Loucy (cell line): ENCODE measurements at regions not wholly inside any gene's neighbourhood (a gene's known extent, or its start where the extent isn't known, plus 50 kb on each side); places are given as distances from the start of the nearest gene placed in this dataset.

ENCODE experiments used
- H2AFZ ChIP-seq: fragments of 200-600 bp; sonication (generic); 2 replicates; pipeline ENCODE4 v1.6.0; 2016; ENCODE audit warnings: antibody characterized with exemption, mild to moderate bottlenecking, low read length, moderate library complexity
- H3F3A ChIP-seq: fragments of 200-600 bp; 2 replicates; pipeline ENCODE4 v1.6.0; 2016; ENCODE audit warnings: antibody characterized with exemption, low read depth, mild to moderate bottlenecking
- H3K27me3 ChIP-seq: fragments of 200-600 bp; sonication (generic); 2 replicates; pipeline ENCODE4 v1.6.1; 2014; ENCODE audit warnings: low read length, mild to moderate bottlenecking; ENCODE audit not compliant: insufficient read depth, poor library complexity, severe bottlenecking
- H3K36me3 ChIP-seq: fragments of 200-600 bp; sonication (generic); 2 replicates; pipeline ENCODE4 v1.6.1; 2016; ENCODE audit warnings: low read length; ENCODE audit not compliant: insufficient read depth
- H3K4me1 ChIP-seq: fragments of 200-600 bp; sonication (generic); 2 replicates; pipeline ENCODE4 v1.5.1; 2014; ENCODE audit warnings: low read length, mild to moderate bottlenecking; ENCODE audit not compliant: insufficient read depth, poor library complexity, severe bottlenecking
- H3K4me2 ChIP-seq: fragments of 200-600 bp; sonication (generic); 2 replicates; pipeline ENCODE4 v1.6.0; 2014; ENCODE audit warnings: antibody characterized with exemption, low read length, low read depth, mild to moderate bottlenecking; ENCODE audit not compliant: poor library complexity, severe bottlenecking
- H3K4me3 ChIP-seq: fragments of 200-600 bp; sonication (generic); 2 replicates; pipeline ENCODE4 v1.5.1; 2014; ENCODE audit warnings: low read length, mild to moderate bottlenecking, mixed read lengths; ENCODE audit not compliant: poor library complexity, severe bottlenecking
- H3K79me2 ChIP-seq: fragments of 200-600 bp; sonication (generic); 2 replicates; pipeline ENCODE4 v1.6.1; 2014; ENCODE audit warnings: low read length; ENCODE audit not compliant: insufficient read depth
- H3K9ac ChIP-seq: fragments of 200-600 bp; sonication (generic); 2 replicates; pipeline ENCODE4 v1.6.0; 2014; ENCODE audit warnings: mild to moderate bottlenecking, low read depth, low read length, moderate library complexity; ENCODE audit not compliant: poor library complexity, severe bottlenecking
- H3K9me2 ChIP-seq: fragments of 200-600 bp; sonication (generic); replicated peaks from 2 replicates; pipeline ENCODE4 v1.6.1; 2016; ENCODE audit warnings: low read depth, low read length, mixed read lengths
- H3K9me3 ChIP-seq: fragments of 200-600 bp; sonication (generic); 2 replicates; pipeline ENCODE4 v1.6.1; 2014; ENCODE audit warnings: mild to moderate bottlenecking, antibody characterized with exemption, low read length, low read depth; ENCODE audit not compliant: insufficient read depth
- H4K20me1 ChIP-seq: fragments of 200-600 bp; sonication (generic); 2 replicates; pipeline ENCODE4 v1.6.0; 2014; ENCODE audit warnings: antibody characterized with exemption, low read length, mild to moderate bottlenecking; ENCODE audit not compliant: insufficient read depth, poor library complexity, severe bottlenecking
- CTCF ChIP-seq: fragments of 200-600 bp; sonication (generic); conservative IDR thresholded peaks from 2 replicates; pipeline ENCODE4 v1.5.1; 2014; ENCODE audit warnings: mild to moderate bottlenecking, antibody characterized with exemption, low read length
- EZH2phosphoT487 ChIP-seq: fragments of 200-600 bp; IDR thresholded peaks from 2 replicates; pipeline ENCODE4 v1.6.1; 2018; ENCODE audit warnings: antibody characterized with exemption, mild to moderate bottlenecking, moderate library complexity, borderline replicate concordance

- Histone ChIP-seq H3K9me2 (no peaks in the 10 kb centered on the region), H3K4me3 (no peak overlapping the region), H3K79me2 (no peaks in the 10 kb centered on the region), H3K4me2 (no peak overlapping the region), H3K9me3 (no peaks in the 10 kb centered on the region), H3K4me1 (no peaks in the 10 kb centered on the region), H3K27me3 (no peaks in the 10 kb centered on the region), H3K36me3 (no peaks in the 10 kb centered on the region), H3F3A (no peaks in the 10 kb centered on the region), H3K9ac (no peak overlapping the region), H4K20me1 (no peaks in the 10 kb centered on the region), H2AFZ (no peak overlapping the region)
- TF ChIP-seq EZH2phosphoT487 (no peak), CTCF (no peak)
Observed at GRCh38 chr18:39604836-39605235, 2039.2 kb upstream of the CELF4 start.

- Histone ChIP-seq H3K4me3 (no peak overlapping the region), H3F3A (no peaks in the 10 kb centered on the region), H3K4me2 (no peak overlapping the region), H3K36me3 (no peaks in the 10 kb centered on the region), H3K9ac (no peak overlapping the region), H3K27me3 (no peaks in the 10 kb centered on the region), H4K20me1 (no peaks in the 10 kb centered on the region), H3K9me2 (no peaks in the 10 kb centered on the region), H3K4me1 (peaks cover 12% of the 10 kb centered on the region), H2AFZ (no peak overlapping the region), H3K79me2 (no peaks in the 10 kb centered on the region), H3K9me3 (no peaks in the 10 kb centered on the region)
- TF ChIP-seq EZH2phosphoT487 (no peak), CTCF (no peak)
Observed at GRCh38 chr18:39602131-39602530, 2036.5 kb upstream of the CELF4 start.

GRCh38 chr18:39600894-39601293 is 2035.3 kb upstream of the CELF4 start:
- Histone ChIP-seq H3K4me1 (peaks cover 19% of the 10 kb centered on the region), H3K27me3 (no peaks in the 10 kb centered on the region), H3K36me3 (no peaks in the 10 kb centered on the region), H4K20me1 (no peaks in the 10 kb centered on the region), H3K4me2 (no peak overlapping the region), H3K79me2 (no peaks in the 10 kb centered on the region), H3K9ac (no peak overlapping the region), H2AFZ (no peak overlapping the region), H3K4me3 (no peak overlapping the region), H3F3A (no peaks in the 10 kb centered on the region), H3K9me3 (no peaks in the 10 kb centered on the region), H3K9me2 (no peaks in the 10 kb centered on the region)
- TF ChIP-seq EZH2phosphoT487 = no peak
- no peak for TF ChIP-seq CTCF
